NCI-H1694 (cell line): ENCODE measurements at regions not wholly inside any gene's neighbourhood (a gene's known extent, or its start where the extent isn't known, plus 50 kb on each side); places are given as distances from the start of the nearest gene placed in this dataset.

Experiments used
- DNase-seq: peaks from one replicate; lab custom pipeline; 2025; lab: John Stamatoyannopoulos, UW

DNA sequence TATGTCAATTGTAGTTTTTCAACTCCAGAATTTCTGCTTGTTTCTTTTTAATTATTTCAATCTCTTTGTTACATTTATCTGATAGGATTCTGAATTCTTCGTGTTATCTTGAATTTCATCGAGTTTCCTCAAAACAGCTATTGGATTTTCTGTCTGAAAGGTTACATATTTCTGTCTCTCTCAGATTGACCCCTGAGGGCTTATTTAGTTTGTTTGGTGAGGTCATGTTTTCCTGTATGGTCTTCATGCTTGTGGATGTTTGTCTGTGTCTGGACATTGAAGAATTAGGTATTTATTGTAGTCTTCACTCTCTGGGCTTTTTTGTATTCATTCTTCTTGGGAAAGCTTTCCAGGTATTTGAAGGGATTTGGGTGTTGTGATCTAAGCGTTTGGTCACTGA lies 85.6 kb downstream of the SNAPC1 start:
- DNase-seq: no peak

DNA sequence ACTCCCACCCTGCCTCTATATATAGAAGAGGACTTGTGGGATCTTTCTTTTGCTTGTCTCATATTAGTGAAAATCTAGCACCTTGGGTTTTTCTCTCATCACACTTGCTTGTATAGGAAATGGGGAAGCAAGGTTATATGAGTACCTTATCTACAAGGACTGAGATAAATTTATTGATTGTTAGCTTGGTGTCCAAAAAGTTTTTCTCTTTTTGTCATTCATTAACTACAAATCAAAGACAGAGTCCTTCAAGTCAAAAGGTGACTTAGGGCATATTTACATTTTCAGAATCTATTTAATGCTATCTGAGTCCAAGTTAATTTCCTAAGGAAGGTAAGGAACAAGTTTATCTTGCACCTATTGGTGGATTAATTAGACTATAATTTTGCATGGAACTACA lies 92.7 kb downstream of the SNAPC1 start:
- no peak for DNase-seq

DNA sequence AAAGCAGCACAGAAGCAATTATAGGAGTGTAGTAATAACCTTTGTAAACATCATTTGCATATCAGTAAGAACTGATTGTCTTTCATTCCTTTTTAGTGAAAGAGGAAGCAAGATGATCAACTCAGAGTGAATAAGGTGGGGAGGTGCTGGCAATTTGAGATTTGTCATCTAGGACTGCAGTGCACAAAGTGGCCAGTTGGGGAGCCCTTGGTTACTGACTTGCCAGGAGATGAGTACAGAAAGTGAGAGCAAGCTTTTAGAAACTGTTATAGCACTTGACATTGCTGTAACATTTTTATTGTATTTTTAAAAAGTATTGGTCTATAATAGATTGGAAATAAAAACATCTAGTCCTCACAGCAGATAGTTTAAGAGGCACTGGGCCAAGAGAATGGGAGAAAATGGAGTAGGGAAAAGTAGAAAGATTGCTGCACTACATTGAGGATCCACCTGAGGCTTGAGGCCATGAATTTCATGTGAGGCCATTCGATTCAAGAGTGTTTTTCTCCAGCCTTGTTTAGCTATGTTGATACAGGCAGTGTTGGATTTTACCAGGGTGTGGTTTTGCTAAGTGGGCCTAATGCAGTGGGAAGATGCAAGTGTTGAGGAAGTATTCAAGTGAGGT lies 98.2 kb downstream of the SNAPC1 start:
- DNase-seq: peak; percentile 50

DNA sequence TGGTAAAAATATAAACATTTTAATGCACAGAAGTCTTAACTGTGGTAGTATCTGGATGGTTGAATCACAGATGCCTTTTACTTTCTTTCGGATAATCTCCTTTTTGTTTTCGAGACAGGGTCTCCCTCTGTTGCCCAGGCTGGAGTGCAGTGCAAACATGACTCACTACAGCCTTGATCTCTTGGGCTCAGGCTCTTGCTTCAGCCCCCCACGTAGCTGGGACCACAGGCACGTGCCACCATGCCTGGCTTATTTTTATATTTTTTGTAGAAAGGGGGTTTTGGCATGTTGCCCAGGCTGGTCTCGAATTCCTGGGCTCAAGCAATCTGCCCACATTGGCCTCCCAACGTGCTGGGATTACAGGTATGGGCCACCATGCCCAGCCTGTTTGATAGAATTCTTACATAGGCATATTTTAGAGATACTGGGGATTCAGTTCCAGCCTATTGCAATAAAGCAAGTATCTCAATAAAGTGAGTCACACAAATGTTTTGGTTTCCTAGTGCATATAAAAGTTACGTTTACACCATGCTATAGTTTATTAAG lies 99.2 kb downstream of the SNAPC1 start:
- DNase-seq: no peak

DNA sequence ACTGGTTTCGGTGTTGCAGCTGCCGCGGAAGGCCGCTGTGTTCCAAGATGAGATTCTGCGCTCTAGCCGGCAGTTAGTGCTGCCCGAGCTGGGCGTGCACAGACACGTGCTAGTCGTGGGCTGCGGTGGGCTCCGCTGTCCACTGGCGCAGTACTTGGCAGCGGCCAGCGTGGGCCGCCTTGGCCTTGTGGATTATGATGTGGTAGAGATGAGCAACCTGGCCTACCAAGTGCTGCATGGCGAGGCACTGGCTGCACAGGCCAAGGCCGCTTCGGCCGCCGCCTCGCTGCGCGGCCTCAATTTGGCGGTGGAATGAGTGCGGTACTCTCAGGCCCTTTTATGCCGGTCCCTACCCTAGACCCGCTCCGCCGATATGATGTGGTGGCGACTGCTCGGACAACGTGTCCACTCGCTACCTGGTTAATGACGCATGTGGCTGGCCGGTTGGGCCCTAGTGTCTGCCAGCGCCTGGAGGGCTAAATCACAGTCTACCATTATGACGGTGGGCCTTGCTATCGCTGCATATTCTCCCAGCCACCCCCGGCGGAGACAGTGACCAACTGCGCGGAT lies 102.2 kb downstream of the SNAPC1 start:
- DNase-seq: no peak

DNA sequence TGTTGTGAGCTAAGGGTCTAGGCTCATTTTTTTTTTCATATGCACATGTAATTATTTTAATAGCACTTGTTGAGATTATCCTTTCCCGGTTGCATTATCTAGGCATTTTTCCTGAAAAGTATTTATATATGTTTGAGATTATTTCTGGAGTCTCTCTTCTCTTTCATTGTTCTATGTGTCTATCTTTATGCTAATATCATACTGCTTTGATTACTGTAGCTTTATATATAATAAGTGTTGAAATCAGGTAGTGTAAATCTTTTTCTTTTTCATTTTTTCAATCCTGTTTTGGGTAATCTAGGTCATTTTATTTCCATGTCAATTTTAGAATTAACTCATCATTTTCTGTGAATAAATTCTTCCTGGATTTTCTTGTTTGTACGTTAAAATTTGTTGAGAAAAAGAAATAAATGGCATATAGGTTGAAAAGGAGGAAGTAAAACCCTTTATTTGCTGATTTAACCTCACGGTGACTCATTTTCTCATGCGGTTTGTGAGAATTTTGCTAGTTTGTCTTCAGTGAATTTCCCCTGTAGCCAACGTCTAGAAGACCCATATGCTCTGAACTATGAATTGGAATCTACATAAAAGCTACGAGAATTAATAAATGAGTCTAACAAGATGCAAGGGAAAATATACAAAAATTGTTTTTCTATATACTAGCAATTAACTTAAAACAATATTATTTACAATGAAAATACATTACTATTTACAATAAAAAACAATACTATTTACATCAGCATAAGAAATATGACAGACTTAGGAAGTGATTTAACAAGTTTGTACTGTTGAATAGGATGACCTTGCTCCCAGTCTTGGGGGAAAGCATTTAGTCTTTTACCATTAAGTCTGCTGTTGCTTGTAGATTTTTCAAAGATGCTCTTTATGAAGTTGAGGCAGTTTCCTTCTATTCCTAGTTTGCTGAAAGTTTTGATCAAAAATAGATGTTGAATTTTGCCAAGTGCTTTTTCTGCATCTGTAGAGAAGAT lies 105.0 kb downstream of the SNAPC1 start:
- no peak for DNase-seq

DNA sequence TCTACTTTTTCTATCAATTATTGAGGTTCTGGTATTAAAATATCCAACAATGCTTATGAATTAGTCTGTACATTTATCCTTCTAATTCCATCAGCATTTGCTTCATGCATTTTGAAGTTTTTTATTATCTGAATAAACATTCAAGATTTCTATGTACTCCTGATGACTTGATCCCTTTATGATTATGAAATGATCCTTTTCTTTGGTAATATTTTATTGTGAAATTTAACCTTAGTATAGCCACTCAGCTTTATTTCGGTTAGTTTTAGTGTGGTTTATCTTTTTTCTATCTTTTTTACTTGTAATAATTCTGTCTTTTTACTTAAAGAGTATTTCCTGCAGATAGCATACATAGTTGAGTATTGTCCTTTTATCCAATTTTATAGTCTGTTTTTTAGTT lies 106.6 kb downstream of the SNAPC1 start:
- DNase-seq: no peak

DNA sequence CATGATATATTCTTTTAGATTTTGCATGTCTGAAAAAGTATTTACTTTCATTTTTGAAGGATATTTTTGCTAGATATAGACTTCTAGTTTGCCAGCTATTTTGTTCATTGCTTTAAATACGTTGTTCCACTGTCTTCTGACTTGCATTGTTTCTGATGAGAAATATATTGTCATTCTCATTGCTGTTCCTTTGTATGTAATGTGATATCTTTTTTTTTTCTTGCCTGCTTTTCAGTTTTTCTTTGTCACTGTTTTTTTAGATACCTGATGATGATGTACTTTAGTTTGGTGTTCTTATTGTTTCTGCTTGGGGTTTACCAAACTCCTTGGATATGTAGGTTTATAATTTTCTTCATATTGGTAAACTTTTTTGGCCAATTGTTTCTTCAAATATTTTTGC lies 107.9 kb downstream of the SNAPC1 start:
- no peak for DNase-seq

DNA sequence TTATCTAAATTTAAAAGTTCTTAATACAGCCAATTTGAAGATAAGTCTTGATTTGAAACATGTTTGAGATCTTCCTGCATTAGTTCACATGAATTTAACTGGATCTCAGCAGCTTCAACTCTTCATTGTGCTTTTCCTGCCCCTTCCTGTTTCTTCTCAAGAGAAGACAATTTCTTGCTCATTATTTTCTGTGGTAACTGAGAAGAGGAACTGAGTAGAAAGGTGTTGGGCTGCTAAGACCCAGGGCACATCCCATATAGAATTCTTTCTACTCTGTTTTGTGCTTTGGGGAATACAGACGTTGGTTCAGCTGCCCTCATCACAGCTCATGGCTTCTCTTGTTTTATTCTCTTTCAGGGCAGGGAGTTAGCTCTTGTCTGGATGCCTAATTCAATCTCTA lies 110.2 kb downstream of the SNAPC1 start:
- DNase-seq: no peak

DNA sequence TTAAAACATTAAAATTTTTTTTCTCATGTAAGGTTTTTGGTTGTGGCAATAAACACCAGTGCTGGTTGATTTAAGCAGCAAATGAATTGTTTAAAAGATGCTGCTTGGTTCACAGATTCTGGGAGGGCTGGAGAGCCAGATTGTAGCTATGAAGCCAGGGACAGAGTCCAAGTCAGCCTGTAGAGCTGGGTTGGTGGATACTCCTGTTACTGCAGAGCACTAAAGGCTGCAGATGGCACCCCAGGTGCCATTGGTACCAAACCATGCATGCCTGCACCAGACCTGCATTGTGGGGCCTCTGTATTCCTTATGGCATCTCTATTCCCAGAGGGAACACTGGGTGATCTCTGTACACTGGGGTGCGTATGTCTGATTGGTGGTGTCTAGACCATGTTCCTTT lies 113.3 kb downstream of the SNAPC1 start:
- peak; percentile 73 for DNase-seq

DNA sequence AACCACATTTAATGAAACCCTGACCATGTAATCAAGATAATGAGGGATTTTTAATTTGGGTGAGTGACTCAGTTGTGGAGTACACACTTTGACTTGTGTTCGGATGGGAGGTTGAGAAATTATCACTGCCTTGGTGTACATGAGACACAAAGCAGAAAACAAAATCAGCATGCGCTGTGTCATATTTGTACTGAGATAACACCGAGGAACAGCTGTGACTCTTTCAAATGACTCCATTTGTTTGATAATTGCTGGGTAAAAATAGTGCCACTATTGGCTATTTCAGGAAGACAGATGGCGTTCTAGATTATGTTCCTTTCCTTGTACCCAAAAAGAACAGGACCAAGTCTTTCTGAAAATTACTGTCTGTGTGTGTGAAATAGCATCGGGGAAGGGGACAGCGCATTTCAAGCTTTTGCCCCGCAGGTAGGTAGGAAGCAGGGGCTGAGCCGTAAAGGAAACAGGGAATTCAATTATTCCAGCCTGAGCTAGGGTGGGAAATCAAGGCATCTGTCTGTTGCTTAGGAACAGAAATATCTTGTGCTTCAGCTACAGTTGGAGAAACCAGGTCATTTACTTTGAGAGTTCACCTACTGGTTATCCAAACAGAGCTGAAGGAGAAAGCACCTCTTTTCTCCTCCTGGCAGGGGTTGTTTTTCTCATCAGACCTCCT lies 114.3 kb downstream of the SNAPC1 start:
- DNase-seq: peak; percentile 91

DNA sequence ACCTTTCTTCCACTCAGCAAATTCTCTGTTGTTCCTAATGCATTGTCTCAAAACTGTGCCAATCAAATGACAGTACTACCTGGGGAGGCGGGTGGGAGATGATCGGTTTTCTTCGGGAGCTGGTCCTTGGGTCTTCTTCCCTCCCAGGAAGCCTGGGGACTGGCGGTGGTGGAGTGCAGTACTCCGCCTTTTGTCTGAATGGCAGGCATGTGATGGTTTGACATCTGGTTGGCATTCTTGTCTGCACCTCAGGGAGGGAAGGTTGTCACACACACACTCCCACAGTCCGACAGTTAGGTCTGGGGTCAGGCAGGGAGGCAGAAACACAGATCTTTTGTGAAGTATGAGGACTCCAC lies 114.8 kb downstream of the SNAPC1 start:
- DNase-seq: peak; percentile 29

DNA sequence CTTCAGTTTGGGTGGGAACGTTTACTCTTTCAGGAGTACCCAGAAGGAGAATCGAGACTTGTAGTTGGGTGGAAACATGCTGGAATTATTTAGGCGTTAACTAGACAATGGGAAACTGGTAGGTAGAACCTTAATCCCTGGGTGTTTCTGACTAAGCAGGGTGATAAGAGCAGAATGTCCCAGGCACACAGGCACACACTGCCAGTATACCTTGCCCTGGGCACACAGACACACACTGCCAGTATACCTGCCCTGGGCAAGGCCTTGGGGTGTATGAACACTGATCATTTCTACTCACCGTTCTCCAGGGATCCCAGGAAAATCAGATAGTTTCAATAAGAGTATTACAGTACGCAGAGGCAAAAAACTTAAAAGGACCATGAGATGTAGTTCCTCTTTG lies 115.5 kb downstream of the SNAPC1 start:
- DNase-seq: no peak

DNA sequence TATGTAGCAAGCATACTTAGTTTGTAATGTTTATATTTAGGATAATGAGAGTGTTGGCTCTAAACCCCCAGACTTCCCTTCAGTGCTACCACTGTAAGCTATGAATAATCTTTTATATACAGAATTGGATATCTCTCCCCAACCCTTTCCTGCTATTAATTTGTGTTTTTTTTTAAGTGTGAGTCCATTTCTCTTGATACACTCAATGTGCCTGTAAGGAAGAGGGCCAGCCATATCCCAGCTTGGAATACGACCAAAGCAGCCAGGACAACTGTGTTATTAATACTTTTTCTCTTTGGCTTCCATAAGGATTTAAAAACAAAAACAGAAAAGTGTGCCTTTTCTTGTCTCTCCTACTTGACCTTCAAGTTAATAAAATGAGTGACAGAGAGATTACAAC lies 116.7 kb downstream of the SNAPC1 start:
- DNase-seq: no peak

DNA sequence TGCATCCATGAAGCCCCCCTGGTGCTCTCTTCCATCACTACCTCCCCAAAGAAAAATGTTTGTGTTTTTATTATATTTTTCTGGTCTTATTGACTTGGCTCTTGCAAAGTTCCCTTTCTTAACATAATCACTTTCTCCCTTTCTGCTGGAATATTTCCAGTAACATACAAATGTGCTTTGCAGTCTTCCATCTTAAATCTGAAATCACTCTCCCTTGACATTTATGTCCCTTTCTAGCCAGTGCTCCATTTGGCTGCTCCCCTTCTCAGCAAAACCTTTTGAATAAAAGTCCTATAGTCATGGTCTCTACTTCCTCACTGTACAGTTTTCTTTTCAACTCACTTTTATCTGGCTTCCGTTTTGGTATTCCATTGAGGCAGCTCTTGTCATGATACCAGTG lies 118.8 kb downstream of the SNAPC1 start:
- DNase-seq: no peak

DNA sequence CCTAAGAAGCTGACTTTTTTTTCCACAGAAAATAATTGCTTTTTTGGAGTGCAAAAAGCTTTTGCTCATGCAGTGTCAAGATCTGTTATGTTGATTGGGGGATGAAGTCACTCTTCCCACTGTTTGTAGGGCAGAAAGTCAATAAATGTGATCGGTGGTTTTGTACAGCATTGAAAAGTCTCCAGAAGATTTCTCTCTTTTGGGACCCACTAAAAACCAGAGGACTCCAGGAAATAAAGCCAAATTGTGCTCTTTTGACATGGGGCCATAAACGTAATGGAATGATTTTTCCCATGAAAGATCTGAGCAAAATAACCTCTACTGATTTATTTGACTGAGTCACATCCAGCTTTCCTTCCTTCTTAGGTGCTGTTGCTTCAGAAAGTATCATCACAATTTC lies 122.5 kb downstream of the SNAPC1 start:
- DNase-seq: no peak

DNA sequence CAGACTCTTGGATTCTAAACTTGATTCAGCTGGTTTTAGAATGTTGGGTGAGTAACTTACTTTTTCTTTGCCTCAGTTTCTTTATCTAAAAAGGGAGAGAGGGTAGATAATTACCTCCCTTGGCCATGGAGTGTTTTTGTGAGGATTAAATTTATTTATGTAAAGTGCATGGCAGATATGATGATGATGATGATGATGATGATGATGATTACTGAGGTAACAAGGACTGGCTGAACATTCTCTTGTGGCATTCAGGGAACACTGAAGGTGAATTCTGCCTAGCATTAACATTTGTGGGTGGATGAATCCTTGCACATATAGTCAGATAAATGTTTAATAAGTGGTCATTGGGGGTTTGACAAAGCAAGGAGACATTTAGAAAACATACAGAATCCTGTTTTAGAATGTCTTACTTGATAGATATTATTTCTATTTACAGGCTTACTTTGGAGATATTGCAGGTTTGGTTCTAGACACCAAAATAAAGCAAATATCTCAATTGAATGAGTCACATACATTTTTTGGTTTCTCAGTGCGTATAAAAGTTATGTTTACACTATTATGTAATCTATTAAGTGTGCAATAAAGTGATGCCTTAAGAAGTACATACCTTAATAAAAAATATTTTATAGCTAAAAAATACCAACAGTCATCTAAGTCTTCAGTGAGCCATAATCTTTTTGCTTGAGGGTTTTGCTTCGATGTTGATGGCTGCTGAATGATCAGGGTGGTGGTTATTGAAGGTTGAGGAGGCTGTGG lies 123.2 kb downstream of the SNAPC1 start:
- DNase-seq: no peak

DNA sequence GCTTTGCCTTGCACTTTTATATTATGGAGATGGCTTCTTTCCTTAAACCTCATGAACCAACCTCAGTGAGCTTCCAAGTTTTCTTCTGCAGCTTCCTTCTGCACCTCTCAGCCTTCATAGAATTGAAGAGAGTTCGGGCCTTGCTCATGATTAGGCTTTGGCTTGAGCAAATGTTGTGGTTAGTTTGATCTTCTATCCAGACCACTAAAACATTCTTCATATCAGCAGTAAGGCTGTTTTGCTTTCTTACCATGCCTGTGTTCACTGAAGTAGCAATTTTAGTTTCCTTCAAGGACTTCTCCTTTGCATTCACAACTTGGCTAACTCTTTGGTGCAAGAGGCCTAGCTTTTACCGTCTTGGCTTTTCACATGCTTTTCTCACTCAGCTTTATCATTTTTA lies 125.4 kb downstream of the SNAPC1 start:
- no peak for DNase-seq

DNA sequence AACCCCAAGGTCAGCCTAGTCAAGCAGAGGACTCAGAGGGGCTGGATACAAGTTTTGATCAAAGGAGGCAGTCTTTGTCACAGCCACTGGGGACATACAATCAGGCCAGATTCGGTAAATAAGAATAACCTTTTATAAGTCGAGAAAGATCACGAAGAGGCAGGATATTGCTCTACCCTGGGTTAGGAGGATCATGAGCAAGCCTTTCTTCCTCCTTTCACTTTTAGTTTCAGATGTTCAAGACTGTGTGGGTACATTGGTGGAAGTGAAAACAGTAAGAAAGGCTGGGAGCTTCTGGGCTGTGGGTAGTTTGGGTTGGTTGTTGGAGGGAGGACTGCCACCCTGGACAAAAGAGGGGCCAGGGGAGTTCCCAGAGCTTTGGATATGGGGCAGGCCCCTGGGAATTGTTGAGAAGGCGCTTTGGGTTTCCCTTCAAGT lies 127.7 kb downstream of the SNAPC1 start:
- no peak for DNase-seq

DNA sequence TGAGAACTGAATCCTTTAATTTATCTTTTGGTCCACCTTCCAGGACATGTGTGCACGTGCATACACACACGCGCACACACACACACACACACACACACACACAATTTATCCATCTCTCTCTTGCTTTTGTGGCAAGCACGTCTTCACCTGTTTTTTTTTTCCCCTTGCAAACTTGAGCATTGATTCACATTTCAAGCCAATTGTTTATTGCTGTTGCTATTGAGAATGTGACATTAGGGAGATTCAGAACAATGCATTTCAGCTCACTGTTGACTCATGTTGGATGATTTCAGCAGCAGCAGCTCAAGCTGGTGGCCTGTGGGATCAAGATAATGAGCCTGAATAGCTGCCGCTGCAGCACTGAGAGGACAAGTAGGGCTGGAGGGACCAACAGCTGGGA lies 128.9 kb downstream of the SNAPC1 start:
- no peak for DNase-seq

DNA sequence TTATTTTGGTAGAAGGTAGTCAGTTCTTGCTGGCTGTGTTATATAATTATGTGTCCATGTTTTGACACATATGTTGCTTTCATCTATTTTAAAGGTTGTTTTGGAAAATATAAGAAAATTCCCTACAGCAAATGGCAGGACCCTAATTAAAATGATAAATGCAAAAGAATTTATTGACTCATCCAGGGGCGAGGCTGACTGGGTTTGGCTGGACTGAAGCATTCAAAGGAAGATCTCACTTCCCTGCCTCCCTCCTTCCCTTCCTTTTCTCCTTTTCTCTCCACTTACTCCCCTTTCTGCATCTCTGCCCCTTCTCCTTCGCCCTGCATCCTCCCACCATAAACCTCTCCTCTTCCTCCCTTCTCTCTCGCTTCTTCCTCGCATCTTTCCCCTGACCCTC lies 129.6 kb downstream of the SNAPC1 start:
- no peak for DNase-seq
